H9 (cell line): ENCODE measurements at regions not wholly inside any gene's neighbourhood (a gene's known extent, or its start where the extent isn't known, plus 50 kb on each side); places are given as distances from the start of the nearest gene placed in this dataset.

ENCODE experiments used
- DNase-seq: peaks from one replicate; pipeline ENCODE4 v3.0.0-alpha.2; 2017
- H2AFZ ChIP-seq: one replicate; pipeline ENCODE4 v1.6.1; 2013; ENCODE audit warnings: mild to moderate bottlenecking, low read length, control low read depth, moderate library complexity
- H2AK5ac ChIP-seq: 2 replicates; pipeline ENCODE4 v1.6.1; 2013; ENCODE audit warnings: low read length, control low read depth, mixed read lengths; ENCODE audit not compliant: insufficient read length
- H2BK120ac ChIP-seq: one replicate; pipeline ENCODE4 v1.6.1; 2013; ENCODE audit warnings: low read depth, mild to moderate bottlenecking, low read length, control low read depth, inconsistent platforms; ENCODE audit not compliant: poor library complexity, severe bottlenecking
- H2BK12ac ChIP-seq: 2 replicates; pipeline ENCODE4 v1.6.1; 2013; ENCODE audit warnings: low read length, control low read depth, mixed read lengths, low read depth; ENCODE audit not compliant: insufficient read length
- H2BK15ac ChIP-seq: 2 replicates; pipeline ENCODE4 v1.6.1; 2013; ENCODE audit warnings: low read depth, low read length, control low read depth
- H2BK20ac ChIP-seq: one replicate; pipeline ENCODE4 v1.6.1; 2013; ENCODE audit warnings: low read depth, mild to moderate bottlenecking, low read length, control low read depth, inconsistent platforms; ENCODE audit not compliant: poor library complexity, severe bottlenecking
- H2BK5ac ChIP-seq: 2 replicates; pipeline ENCODE4 v1.6.1; 2013; ENCODE audit warnings: low read length, control low read depth, mixed read lengths; ENCODE audit not compliant: insufficient read length
- H3K14ac ChIP-seq: 2 replicates; pipeline ENCODE4 v1.6.1; 2013; ENCODE audit warnings: low read length, control low read depth; ENCODE audit not compliant: insufficient read depth
- H3K18ac ChIP-seq: 2 replicates; pipeline ENCODE4 v1.6.1; 2013; ENCODE audit warnings: low read depth, mild to moderate bottlenecking, mixed read lengths, low read length, control low read depth; ENCODE audit not compliant: insufficient read length
- H3K23ac ChIP-seq: 2 replicates; pipeline ENCODE4 v1.6.1; 2013; ENCODE audit warnings: low read length, control low read depth, mixed read lengths, low read depth; ENCODE audit not compliant: insufficient read length
- H3K23me2 ChIP-seq: 2 replicates; pipeline ENCODE4 v1.6.1; 2013; ENCODE audit warnings: low read depth, mild to moderate bottlenecking, mixed read lengths, low read length, control low read depth; ENCODE audit not compliant: insufficient read length, poor library complexity, severe bottlenecking
- H3K27ac ChIP-seq: 2 replicates; pipeline ENCODE4 v1.5.1; 2013; ENCODE audit warnings: low read length, control low read depth, mixed read lengths, low read depth; ENCODE audit not compliant: insufficient read length
- H3K27me3 ChIP-seq: 2 replicates; pipeline ENCODE4 v1.6.1; 2013; ENCODE audit warnings: low read length, control low read depth, inconsistent platforms; ENCODE audit not compliant: insufficient read depth
- H3K4ac ChIP-seq: 2 replicates; pipeline ENCODE4 v1.6.1; 2013; ENCODE audit warnings: low read depth, mild to moderate bottlenecking, control low read depth, inconsistent platforms, low read length, moderate library complexity
- H3K4me1 ChIP-seq: 2 replicates; pipeline ENCODE4 v1.6.1; 2013; ENCODE audit warnings: low read length, control low read depth, inconsistent platforms; ENCODE audit not compliant: insufficient read depth
- H3K4me2 ChIP-seq: 2 replicates; pipeline ENCODE4 v1.6.1; 2013; ENCODE audit warnings: low read length, control low read depth, mixed read lengths; ENCODE audit not compliant: insufficient read length, insufficient read depth
- H3K56ac ChIP-seq: 2 replicates; pipeline ENCODE4 v1.6.1; 2013; ENCODE audit warnings: low read depth, mild to moderate bottlenecking, mixed read lengths, low read length, control low read depth; ENCODE audit not compliant: insufficient read length
- H3K79me1 ChIP-seq: 2 replicates; pipeline ENCODE4 v1.6.1; 2013; ENCODE audit warnings: low read depth, mild to moderate bottlenecking, moderate library complexity, low read length, control low read depth, inconsistent platforms; ENCODE audit not compliant: insufficient read depth, poor library complexity, severe bottlenecking
- H3K79me2 ChIP-seq: 2 replicates; pipeline ENCODE4 v1.6.1; 2013; ENCODE audit warnings: low read length, control low read depth, inconsistent platforms; ENCODE audit not compliant: insufficient read depth
- H3K9ac ChIP-seq: 2 replicates; pipeline ENCODE4 v1.6.1; 2013; ENCODE audit warnings: low read length, control low read depth, mixed read lengths; ENCODE audit not compliant: insufficient read length; ENCODE audit errors: extremely low read depth
- H3K9me3 ChIP-seq: one replicate; pipeline ENCODE4 v1.6.1; 2013; ENCODE audit warnings: low read depth, low read length, inconsistent platforms; ENCODE audit not compliant: control insufficient read depth
- H3T11ph ChIP-seq: one replicate; pipeline ENCODE4 v1.6.1; 2013; ENCODE audit warnings: mild to moderate bottlenecking, low read length, control low read depth, inconsistent platforms
- H4K20me1 ChIP-seq: one replicate; pipeline ENCODE4 v1.6.1; 2013; ENCODE audit not compliant: control insufficient read depth, insufficient read length, insufficient read depth
- H4K5ac ChIP-seq: 2 replicates; pipeline ENCODE4 v1.6.1; 2013; ENCODE audit warnings: low read depth, mild to moderate bottlenecking, mixed read lengths, low read length, control low read depth; ENCODE audit not compliant: insufficient read length
- H4K8ac ChIP-seq: replicated peaks from 2 replicates; pipeline ENCODE4 v1.6.1; 2013; ENCODE audit warnings: low read length, control low read depth, mixed read lengths, low read depth; ENCODE audit not compliant: insufficient read length
- H4K91ac ChIP-seq: 2 replicates; pipeline ENCODE4 v1.6.1; 2013; ENCODE audit warnings: low read depth, mild to moderate bottlenecking, moderate library complexity, mixed read lengths, low read length, control low read depth; ENCODE audit not compliant: insufficient read length
- H3K27ac Mint-ChIP-seq, 3 experiments: 2 replicates in 2 of 3; 3 replicates in 1 of 3; pipeline ENCODE4 v1.8.0; 2020 to 2021; ENCODE audit warnings: mixed read lengths in 3 of 3, mild to moderate bottlenecking in 1 of 3, moderate library complexity in 1 of 3
- H3K27me3 Mint-ChIP-seq: 2 replicates; pipeline ENCODE4 v1.8.0; 2021; ENCODE audit warnings: low read depth, mild to moderate bottlenecking, moderate library complexity, mixed read lengths
- H3K36me3 Mint-ChIP-seq, 3 experiments: 2 replicates in 2 of 3; 3 replicates in 1 of 3; pipeline ENCODE4 v1.8.0; 2020 to 2021; ENCODE audit warnings: low read depth in 3 of 3, mixed read lengths in 3 of 3; ENCODE audit not compliant: insufficient read depth in 1 of 3
- H3K4me1 Mint-ChIP-seq, 2 experiments: 2 replicates each; pipeline ENCODE4 v1.8.0; 2020; ENCODE audit warnings: mixed read lengths in 2 of 2
- H3K4me3 Mint-ChIP-seq, 2 experiments: 2 replicates in 1 of 2; 3 replicates in 1 of 2; pipeline ENCODE4 v1.8.0; 2020 to 2021; ENCODE audit warnings: mild to moderate bottlenecking in 2 of 2, mixed read lengths in 2 of 2, moderate library complexity in 1 of 2
- H3K9me3 Mint-ChIP-seq, 2 experiments: 2 replicates in 1 of 2; 3 replicates in 1 of 2; pipeline ENCODE4 v1.8.0; 2020; ENCODE audit warnings: mild to moderate bottlenecking in 2 of 2, mixed read lengths in 2 of 2, moderate library complexity in 1 of 2
- CTCF ChIP-seq: fragments of 200-600 bp; sonication (generic); conservative IDR thresholded peaks from 3 replicates; pipeline ENCODE4 v1.8.0; 2021; ENCODE audit warnings: antibody characterized with exemption, mild to moderate bottlenecking
- WGBS: extraction: QIAGEN DNeasy Blood & Tissue Kit; methylation state at CpG from one replicate; pipeline ENCODE4 v1.1.7; 2013; ENCODE audit warnings: missing lambda C conversion rate, low lambda C conversion rate, mixed read lengths; ENCODE audit not compliant: insufficient read length; ENCODE audit errors: extremely low coverage; 5-methylcytosine and 5-hydroxymethylcytosine counted together

- no peak overlapping the region for H3T11ph ChIP-seq
- no peak overlapping the region for H3K56ac ChIP-seq
- H3K79me2 ChIP-seq = no peaks in the 10 kb centered on the region
- H3K23me2 ChIP-seq = no peaks in the 10 kb centered on the region
- no peaks in the 10 kb centered on the region for H3K79me1 ChIP-seq
- Mint-ChIP-seq H3K36me3 (peaks cover 4 to 10% (median 4%) of the 10 kb centered on the region in 3 experiments; a peak in 5 of 7 replicates), H3K27me3 (peaks cover 10% of the 10 kb centered on the region), H3K4me3 (no peak overlapping the region), H3K27ac (no peak overlapping the region), H3K4me1 (peaks cover 22 to 23% of the 10 kb centered on the region in 2 experiments), H3K9me3 (peaks cover 12% of the 10 kb centered on the region in 2 experiments)
- no peak overlapping the region for H2BK12ac ChIP-seq
- H4K20me1 ChIP-seq = no peaks in the 10 kb centered on the region
- H3K4me1 ChIP-seq = 0 out of 2 replicates have a peak, but pooled peaks cover 2% of the 10 kb centered on the region
- no peak overlapping the region for H2BK15ac ChIP-seq
- H4K91ac ChIP-seq = no peak overlapping the region
- no peak overlapping the region for H2BK20ac ChIP-seq
- no peak overlapping the region for H3K23ac ChIP-seq
- no peak overlapping the region for H2BK5ac ChIP-seq
- no peaks in the 10 kb centered on the region for H3K27me3 ChIP-seq
- no peak overlapping the region for H3K9ac ChIP-seq
- no peak overlapping the region for H4K8ac ChIP-seq
- no peak overlapping the region for H2AFZ ChIP-seq
- TF ChIP-seq CTCF = no peak
- H3K4me2 ChIP-seq = no peak overlapping the region
- WGBS = no CpG with 5 or more reads among the region's 15 CpGs
- no peak overlapping the region for H3K14ac ChIP-seq
- H4K5ac ChIP-seq = no peak overlapping the region
- DNase-seq = no peak
- no peak overlapping the region for H3K4ac ChIP-seq
- H2BK120ac ChIP-seq = no peak overlapping the region
- H2AK5ac ChIP-seq = no peak overlapping the region
- H3K27ac ChIP-seq = no peak overlapping the region
- no peaks in the 10 kb centered on the region for H3K9me3 ChIP-seq
- no peak overlapping the region for H3K18ac ChIP-seq
Observed at GRCh38 chr20:50408526-50409364, 101.4 kb upstream of the PTPN1 start.
